Right lobe of liver (tissue), 6 donors: ENCODE measurements at regions not wholly inside any gene's neighbourhood (a gene's known extent, or its start where the extent isn't known, plus 50 kb on each side); places are given as distances from the start of the nearest gene placed in this dataset.
A peak's percentile ranks its signal among the peaks of the same experiment; 100 is the strongest.

Source experiments
- ATAC-seq, 4 donors: fragments of 200-7000 bp; cut with Tn5 transposase; one replicate each; pipeline ENCODE4 v1.9.1; 2020; ENCODE audit warnings: mild to moderate bottlenecking in 4 of 4, moderate library complexity in 4 of 4
- DNase-seq, 3 donors: peaks; one replicate each; pipeline ENCODE4 v3.0.0-alpha.2; 2020
- H3K27ac ChIP-seq, 3 donors: fragments of 200-600 bp; one replicate each; pipeline ENCODE4 v1.8.0; 2022
- H3K27me3 ChIP-seq, 2 donors: fragments of 200-600 bp; one replicate each; pipeline ENCODE4 v1.8.0; 2022
- H3K36me3 ChIP-seq, 4 donors: fragments of 200-600 bp; sonication (generic) in 1 of 4; one replicate each; pipeline versions ENCODE4 v1.5.1 to v1.8.0; 2017 to 2022; ENCODE audit warnings: control low read depth in 1 of 4
- H3K4me1 ChIP-seq, 4 donors: fragments of 200-600 bp; sonication (generic) in 1 of 4; one replicate each; pipeline versions ENCODE4 v1.5.1 to v1.8.0; 2017 to 2022; ENCODE audit warnings: control low read depth in 1 of 4
- H3K4me3 ChIP-seq, 3 donors: fragments of 200-600 bp; one replicate each; pipeline ENCODE4 v1.8.0; 2022
- H3K9me3 ChIP-seq, 4 donors: fragments of 200-600 bp; sonication (generic) in 1 of 4; one replicate each; pipeline versions ENCODE4 v1.5.1 to v1.8.0; 2017 to 2022; ENCODE audit warnings: control low read depth in 1 of 4
- POLR2A ChIP-seq: fragments of 450-650 bp; IDR thresholded peaks from one replicate; pipeline ENCODE4 v1.6.1; 2017; ENCODE audit warnings: antibody characterized with exemption, mild to moderate bottlenecking
- WGBS: methylation state at CpG from one replicate; pipeline ENCODE4 v1.1.6; 2018; ENCODE audit warnings: low coverage, low lambda C conversion rate; ENCODE audit not compliant: insufficient coverage; ENCODE audit errors: missing lambda C conversion rate; 5-methylcytosine and 5-hydroxymethylcytosine counted together
- intact Hi-C, 2 donors: fragments of 100-400 bp; cut with DNase I; formaldehyde crosslinking; loops; one replicate each; pipeline versions ENCODE4 v1.11.2 to v1.14.1; 2022
- TF ChIP-seq, protein P1 (sequence below), 4 donors: fragments of 200-600 bp in 3 of 4; fragments of 450-650 bp in 1 of 4; IDR thresholded peaks; one replicate each; pipeline versions ENCODE4 v1.5.1 to v1.8.0; 2016 to 2022; ENCODE audit warnings: antibody characterized with exemption in 4 of 4, mild to moderate bottlenecking in 2 of 4
- donor health status: DM: no; HTN: yes; CAD: no.
- donor health status: DM: no; HTN: no; CAD: no.
- donor health status: DM: no; HTN: no; CAD: no.
- donor health status: DM: no; HTN: yes; CAD: no.
- donor health status: DM: no; HTN: yes; CAD: no.

DNA sequence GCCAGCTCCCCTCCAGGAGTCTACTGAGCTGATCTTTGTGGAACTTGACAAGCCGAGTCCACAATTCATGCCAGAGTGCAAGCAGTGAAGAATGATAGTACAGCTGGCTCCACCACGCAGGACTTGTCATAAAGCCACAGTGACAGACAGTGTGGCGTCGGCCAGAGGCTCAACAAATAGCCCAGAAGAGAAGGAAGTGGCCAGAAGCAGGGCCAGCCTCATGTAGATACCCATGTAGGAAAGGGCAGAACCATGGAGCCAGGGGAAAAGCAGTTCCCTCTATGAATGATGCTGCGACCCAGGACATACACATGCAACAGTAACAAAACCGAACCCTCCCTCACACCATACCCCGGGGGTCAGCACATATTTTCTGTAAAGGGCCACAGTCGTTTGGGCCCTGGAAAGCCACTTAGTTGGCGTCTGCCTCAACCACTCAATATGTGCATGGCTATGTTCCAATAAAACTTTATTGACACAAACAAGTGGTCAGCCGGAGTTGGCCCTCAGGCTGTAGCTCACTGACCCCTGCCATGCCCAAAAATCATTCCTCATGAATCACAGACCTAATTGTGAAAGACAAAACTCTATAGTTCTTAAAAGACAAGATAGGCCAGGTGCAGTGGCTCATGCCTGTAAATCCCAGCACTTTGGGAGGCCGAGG, 161.4 kb downstream of the BRD1 start:
- no peak for TF ChIP-seq POLR2A
- TF ChIP-seq, protein P1, sequence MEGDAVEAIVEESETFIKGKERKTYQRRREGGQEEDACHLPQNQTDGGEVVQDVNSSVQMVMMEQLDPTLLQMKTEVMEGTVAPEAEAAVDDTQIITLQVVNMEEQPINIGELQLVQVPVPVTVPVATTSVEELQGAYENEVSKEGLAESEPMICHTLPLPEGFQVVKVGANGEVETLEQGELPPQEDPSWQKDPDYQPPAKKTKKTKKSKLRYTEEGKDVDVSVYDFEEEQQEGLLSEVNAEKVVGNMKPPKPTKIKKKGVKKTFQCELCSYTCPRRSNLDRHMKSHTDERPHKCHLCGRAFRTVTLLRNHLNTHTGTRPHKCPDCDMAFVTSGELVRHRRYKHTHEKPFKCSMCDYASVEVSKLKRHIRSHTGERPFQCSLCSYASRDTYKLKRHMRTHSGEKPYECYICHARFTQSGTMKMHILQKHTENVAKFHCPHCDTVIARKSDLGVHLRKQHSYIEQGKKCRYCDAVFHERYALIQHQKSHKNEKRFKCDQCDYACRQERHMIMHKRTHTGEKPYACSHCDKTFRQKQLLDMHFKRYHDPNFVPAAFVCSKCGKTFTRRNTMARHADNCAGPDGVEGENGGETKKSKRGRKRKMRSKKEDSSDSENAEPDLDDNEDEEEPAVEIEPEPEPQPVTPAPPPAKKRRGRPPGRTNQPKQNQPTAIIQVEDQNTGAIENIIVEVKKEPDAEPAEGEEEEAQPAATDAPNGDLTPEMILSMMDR (IDR thresholded peaks at IDR 0.05): no peak
- Histone ChIP-seq H3K27me3 (peaks cover 0 to 4% of the 10 kb centered on the region in 2 donors), H3K36me3 (no peaks in the 10 kb centered on the region), H3K27ac (peak overlapping the region; percentile 10 to 19 (median 18)), H3K4me1 (no peaks in the 10 kb centered on the region), H3K4me3 (no peak overlapping the region), H3K9me3 (no peaks in the 10 kb centered on the region)
- ATAC-seq: no peak
- DNase-seq: peak in 1 of 3 donors; percentile 23
- 59% methylated on average over 8 of the region's 11 CpGs for WGBS
- intact Hi-C loops: no loop called here

DNA sequence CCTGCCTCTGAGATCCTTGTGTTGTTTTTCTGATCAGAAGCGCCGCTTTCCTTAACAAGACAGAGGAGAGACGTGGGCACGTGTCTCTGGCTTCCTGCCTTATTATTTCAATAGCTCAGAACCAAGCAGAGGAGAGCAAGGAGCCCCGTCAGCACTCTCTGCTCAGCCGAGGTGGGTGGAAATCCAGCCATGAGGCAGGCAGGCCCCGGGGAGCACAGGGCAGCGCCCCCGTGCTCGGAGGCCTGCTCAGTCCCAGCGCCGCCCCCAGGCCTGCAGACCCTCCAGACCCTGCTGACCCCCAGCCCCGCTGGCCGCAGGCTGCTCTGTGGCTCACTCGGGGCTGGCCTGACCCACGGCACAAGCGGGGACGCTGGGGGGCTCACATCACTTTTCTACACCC, 162.8 kb downstream of the BRD1 start:
- intact Hi-C loops: no loop called here
- no peaks in the 10 kb centered on the region for H3K4me1 ChIP-seq
- WGBS: 46% methylated on average over 9 of the region's 18 CpGs
- H3K4me3 ChIP-seq: no peak overlapping the region
- TF ChIP-seq, protein P1 (IDR thresholded peaks at IDR 0.05): no peak
- TF ChIP-seq POLR2A: no peak
- peaks cover 0 to 4% of the 10 kb centered on the region in 2 donors for H3K27me3 ChIP-seq
- no peaks in the 10 kb centered on the region for H3K9me3 ChIP-seq
- no peak overlapping the region for H3K27ac ChIP-seq
- ATAC-seq (peak; percentile 35 to 64 (median 42)), DNase-seq (peak in 1 of 3 donors; percentile 47)
- no peaks in the 10 kb centered on the region for H3K36me3 ChIP-seq

- no peak for TF ChIP-seq POLR2A
- TF ChIP-seq, protein P1 (IDR thresholded peaks at IDR 0.05): no peak
- peaks cover 0 to 4% of the 10 kb centered on the region in 2 donors for H3K27me3 ChIP-seq
- DNase-seq (peak in 1 of 3 donors; percentile 31), ATAC-seq (no peak)
- 50% methylated on average over 4 of the region's 21 CpGs for WGBS
- no peaks in the 10 kb centered on the region for H3K36me3 ChIP-seq
- H3K4me1 ChIP-seq: no peaks in the 10 kb centered on the region
- no peak overlapping the region for H3K27ac ChIP-seq
- no peak overlapping the region for H3K4me3 ChIP-seq
- intact Hi-C loops: no loop called here
- H3K9me3 ChIP-seq: no peaks in the 10 kb centered on the region
Observed at GRCh38 chr22:49664371-49664881, 163.2 kb downstream of the BRD1 start.

GRCh38 chr22:49663823-49664222, 163.8 kb downstream of the BRD1 start:
- DNase-seq (peak in 1 of 3 donors; percentile 37), ATAC-seq (no peak)
- WGBS: 40% methylated on average over 1 of the region's 7 CpGs
- Histone ChIP-seq H3K9me3 (no peaks in the 10 kb centered on the region), H3K27ac (no peak overlapping the region), H3K4me1 (no peaks in the 10 kb centered on the region), H3K4me3 (no peak overlapping the region), H3K36me3 (no peaks in the 10 kb centered on the region), H3K27me3 (peaks cover 0 to 4% of the 10 kb centered on the region in 2 donors)
- intact Hi-C loops: no loop called here
- TF ChIP-seq, protein P1 (IDR thresholded peaks at IDR 0.05): no peak
- TF ChIP-seq POLR2A: no peak
